Hepatocyte (in vitro differentiated cells): ENCODE measurements at regions not wholly inside any gene's neighbourhood (a gene's known extent, or its start where the extent isn't known, plus 50 kb on each side); places are given as distances from the start of the nearest gene placed in this dataset.

Source experiments
- DNase-seq: peaks from one replicate; pipeline ENCODE4 v3.0.0-alpha.2; 2016; ENCODE audit warnings: low spot score
- H2AFZ ChIP-seq: fragments of 200-600 bp; sonication (generic); 2 replicates; pipeline ENCODE4 v1.6.0; 2016; ENCODE audit warnings: antibody characterized with exemption, mild to moderate bottlenecking
- H3K27ac ChIP-seq: fragments of 200-600 bp; sonication (generic); 2 replicates; pipeline ENCODE4 v1.5.1; 2016; ENCODE audit warnings: mild to moderate bottlenecking
- H3K27me3 ChIP-seq: fragments of 200-600 bp; sonication (generic); 2 replicates; pipeline ENCODE4 v1.6.1; 2016
- H3K36me3 ChIP-seq: fragments of 200-600 bp; sonication (generic); replicated peaks from 2 replicates; pipeline ENCODE4 v1.5.1; 2016; ENCODE audit warnings: low read depth; ENCODE audit not compliant: insufficient read depth
- H3K4me1 ChIP-seq: fragments of 200-600 bp; sonication (generic); 2 replicates; pipeline ENCODE4 v1.5.1; 2016; ENCODE audit warnings: mild to moderate bottlenecking, moderate library complexity; ENCODE audit not compliant: insufficient read depth
- H3K4me2 ChIP-seq: fragments of 200-600 bp; sonication (generic); 2 replicates; pipeline ENCODE4 v1.6.0; 2016
- H3K4me3 ChIP-seq: fragments of 200-600 bp; sonication (generic); 2 replicates; pipeline ENCODE4 v1.5.1; 2016; ENCODE audit warnings: mild to moderate bottlenecking
- H3K79me2 ChIP-seq: fragments of 200-600 bp; sonication (generic); 2 replicates; pipeline ENCODE4 v1.6.0; 2017; ENCODE audit warnings: mild to moderate bottlenecking
- H3K9me2 ChIP-seq: fragments of 200-600 bp; sonication (generic); replicated peaks from 2 replicates; pipeline ENCODE4 v1.6.0; 2017; ENCODE audit warnings: mild to moderate bottlenecking; ENCODE audit not compliant: insufficient read depth
- H3K9me3 ChIP-seq: fragments of 200-600 bp; sonication (generic); 2 replicates; pipeline ENCODE4 v1.5.1; 2016; ENCODE audit warnings: low read depth, mild to moderate bottlenecking
- H4K20me1 ChIP-seq: fragments of 200-600 bp; sonication (generic); 2 replicates; pipeline ENCODE4 v1.6.0; 2016; ENCODE audit warnings: mild to moderate bottlenecking; ENCODE audit not compliant: insufficient read depth, poor library complexity, severe bottlenecking
- EZH2 ChIP-seq: fragments of 200-600 bp; sonication (generic); IDR thresholded peaks from 2 replicates; pipeline ENCODE4 v1.6.1; 2016; ENCODE audit warnings: antibody characterized with exemption, mild to moderate bottlenecking, borderline replicate concordance
- EZH2phosphoT487 ChIP-seq: fragments of 200-600 bp; sonication (generic); IDR thresholded peaks from one replicate; pipeline ENCODE4 v1.6.1; 2018; ENCODE audit warnings: antibody characterized with exemption, mild to moderate bottlenecking, low read depth, moderate library complexity; ENCODE audit not compliant: unreplicated experiment, severe bottlenecking
- WGBS: methylation state at CpG from one replicate; pipeline ENCODE4 v1.1.6; 2016; ENCODE audit warnings: low lambda C conversion rate; ENCODE audit errors: missing lambda C conversion rate; 5-methylcytosine and 5-hydroxymethylcytosine counted together
- TF ChIP-seq, protein P1 (sequence below): fragments of 200-600 bp; sonication (generic); IDR thresholded peaks from 2 replicates; pipeline ENCODE4 v1.5.1; 2016; ENCODE audit warnings: antibody characterized with exemption, mild to moderate bottlenecking; ENCODE audit not compliant: poor library complexity

DNA sequence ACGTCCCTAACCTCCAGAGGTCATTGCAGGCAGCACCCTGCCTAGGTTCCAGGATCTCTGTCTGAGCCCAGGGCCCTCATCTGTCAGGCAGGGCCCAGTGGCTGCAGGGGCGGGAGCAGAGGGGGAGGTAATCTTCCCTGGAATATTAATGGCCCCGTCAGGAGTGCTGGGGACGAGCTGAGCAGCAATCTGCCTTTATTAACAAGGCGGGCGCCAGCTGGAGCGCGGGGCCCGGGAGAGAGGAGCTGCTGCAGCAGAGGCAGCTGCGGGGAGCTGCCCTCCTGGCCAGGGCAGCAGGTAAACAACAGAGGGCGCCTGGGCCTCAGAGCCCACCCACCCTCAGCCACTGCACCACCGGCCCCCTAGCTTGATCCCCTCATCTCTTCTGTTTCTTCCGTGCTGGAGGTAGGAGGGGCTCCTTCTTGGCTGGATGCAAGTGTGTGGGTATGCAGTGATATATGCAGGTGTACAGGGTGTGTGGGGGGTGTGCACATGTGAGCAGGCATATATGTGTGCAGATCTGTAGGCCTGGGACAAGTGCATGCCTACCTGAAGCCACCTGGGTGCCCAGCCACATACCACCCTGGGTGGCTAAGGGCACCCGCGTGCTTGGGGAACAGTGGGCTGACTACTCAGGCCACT is 131.8 kb upstream of the MLN start:
- H3K27me3 ChIP-seq: no peaks in the 10 kb centered on the region
- H3K27ac ChIP-seq: no peak overlapping the region
- no peaks in the 10 kb centered on the region for H3K79me2 ChIP-seq
- H4K20me1 ChIP-seq: no peaks in the 10 kb centered on the region
- H3K9me3 ChIP-seq: no peaks in the 10 kb centered on the region
- H3K9me2 ChIP-seq: no peaks in the 10 kb centered on the region
- H2AFZ ChIP-seq: no peak overlapping the region
- H3K4me2 ChIP-seq: no peak overlapping the region
- H3K4me3 ChIP-seq: no peak overlapping the region
- DNase-seq: no peak
- WGBS: 53% methylated on average over 12 of the region's 15 CpGs
- no peaks in the 10 kb centered on the region for H3K36me3 ChIP-seq
- TF ChIP-seq, protein P1, sequence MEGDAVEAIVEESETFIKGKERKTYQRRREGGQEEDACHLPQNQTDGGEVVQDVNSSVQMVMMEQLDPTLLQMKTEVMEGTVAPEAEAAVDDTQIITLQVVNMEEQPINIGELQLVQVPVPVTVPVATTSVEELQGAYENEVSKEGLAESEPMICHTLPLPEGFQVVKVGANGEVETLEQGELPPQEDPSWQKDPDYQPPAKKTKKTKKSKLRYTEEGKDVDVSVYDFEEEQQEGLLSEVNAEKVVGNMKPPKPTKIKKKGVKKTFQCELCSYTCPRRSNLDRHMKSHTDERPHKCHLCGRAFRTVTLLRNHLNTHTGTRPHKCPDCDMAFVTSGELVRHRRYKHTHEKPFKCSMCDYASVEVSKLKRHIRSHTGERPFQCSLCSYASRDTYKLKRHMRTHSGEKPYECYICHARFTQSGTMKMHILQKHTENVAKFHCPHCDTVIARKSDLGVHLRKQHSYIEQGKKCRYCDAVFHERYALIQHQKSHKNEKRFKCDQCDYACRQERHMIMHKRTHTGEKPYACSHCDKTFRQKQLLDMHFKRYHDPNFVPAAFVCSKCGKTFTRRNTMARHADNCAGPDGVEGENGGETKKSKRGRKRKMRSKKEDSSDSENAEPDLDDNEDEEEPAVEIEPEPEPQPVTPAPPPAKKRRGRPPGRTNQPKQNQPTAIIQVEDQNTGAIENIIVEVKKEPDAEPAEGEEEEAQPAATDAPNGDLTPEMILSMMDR: no peak
- TF ChIP-seq EZH2: no peak
- no peak for TF ChIP-seq EZH2phosphoT487
- no peaks in the 10 kb centered on the region for H3K4me1 ChIP-seq

DNA sequence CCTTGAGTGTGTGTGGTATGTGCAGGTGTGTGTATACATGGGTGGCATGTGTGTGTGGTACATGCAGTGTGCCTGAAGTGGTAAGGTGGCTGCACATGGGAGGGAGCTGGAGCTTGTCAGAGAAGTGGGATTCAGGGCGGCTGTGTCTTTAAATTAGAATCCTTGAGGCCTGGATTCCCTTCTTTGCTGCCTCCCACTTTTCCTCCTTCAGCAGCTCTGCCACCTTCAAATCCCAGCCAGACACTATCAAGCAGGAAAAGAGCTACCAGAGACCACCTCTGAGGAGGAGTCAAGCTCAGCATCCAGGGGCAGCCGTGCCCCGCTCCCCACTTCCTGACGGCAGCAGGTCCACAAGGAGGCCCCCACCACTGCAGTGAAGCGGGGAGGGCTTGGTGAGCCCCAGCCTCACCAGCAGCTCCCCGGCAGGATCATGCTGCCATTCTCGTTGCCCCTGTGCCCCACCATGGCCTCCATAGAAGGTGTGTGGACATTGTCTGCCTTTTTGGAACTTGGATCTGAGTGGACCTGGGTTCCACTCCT is 131.0 kb upstream of the MLN start:
- no peak overlapping the region for H2AFZ ChIP-seq
- no peaks in the 10 kb centered on the region for H4K20me1 ChIP-seq
- H3K36me3 ChIP-seq: no peaks in the 10 kb centered on the region
- TF ChIP-seq EZH2 (no peak), EZH2phosphoT487 (no peak)
- TF ChIP-seq, protein P1: no peak
- H3K4me3 ChIP-seq: no peak overlapping the region
- DNase-seq: no peak
- no peak overlapping the region for H3K27ac ChIP-seq
- 86% methylated on average over 7 of the region's 7 CpGs for WGBS
- H3K4me1 ChIP-seq: no peaks in the 10 kb centered on the region
- H3K27me3 ChIP-seq: no peaks in the 10 kb centered on the region
- H3K9me2 ChIP-seq: no peaks in the 10 kb centered on the region
- H3K4me2 ChIP-seq: no peak overlapping the region
- no peaks in the 10 kb centered on the region for H3K9me3 ChIP-seq
- no peaks in the 10 kb centered on the region for H3K79me2 ChIP-seq

DNA sequence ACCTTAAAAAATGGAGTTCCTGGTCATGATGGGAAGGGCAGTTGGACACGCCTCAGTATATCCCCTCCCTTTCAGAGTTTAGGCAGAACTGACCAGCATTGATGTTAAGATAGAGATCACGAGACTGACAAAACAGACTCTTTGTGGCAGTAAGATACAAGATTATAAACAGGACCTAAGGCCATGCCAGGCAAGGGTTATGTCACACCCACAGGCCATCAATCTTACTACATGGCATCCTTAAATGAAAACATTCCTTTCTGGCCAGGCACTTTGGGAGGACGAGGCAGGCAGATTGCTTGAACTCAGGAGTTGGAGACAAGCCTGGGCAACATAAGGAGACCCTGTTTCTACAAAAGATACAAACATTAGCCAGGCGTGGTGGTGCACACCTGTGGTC is 129.3 kb upstream of the MLN start:
- Histone ChIP-seq H3K79me2 (no peaks in the 10 kb centered on the region), H4K20me1 (no peaks in the 10 kb centered on the region), H3K9me2 (no peaks in the 10 kb centered on the region), H3K9me3 (no peaks in the 10 kb centered on the region), H3K27ac (no peak overlapping the region), H3K4me2 (no peak overlapping the region), H3K4me1 (no peaks in the 10 kb centered on the region), H3K4me3 (no peak overlapping the region), H3K27me3 (no peaks in the 10 kb centered on the region), H2AFZ (no peak overlapping the region), H3K36me3 (no peaks in the 10 kb centered on the region)
- TF ChIP-seq EZH2phosphoT487: no peak
- no peak for DNase-seq
- 57% methylated on average over 4 of the region's 4 CpGs for WGBS

DNA sequence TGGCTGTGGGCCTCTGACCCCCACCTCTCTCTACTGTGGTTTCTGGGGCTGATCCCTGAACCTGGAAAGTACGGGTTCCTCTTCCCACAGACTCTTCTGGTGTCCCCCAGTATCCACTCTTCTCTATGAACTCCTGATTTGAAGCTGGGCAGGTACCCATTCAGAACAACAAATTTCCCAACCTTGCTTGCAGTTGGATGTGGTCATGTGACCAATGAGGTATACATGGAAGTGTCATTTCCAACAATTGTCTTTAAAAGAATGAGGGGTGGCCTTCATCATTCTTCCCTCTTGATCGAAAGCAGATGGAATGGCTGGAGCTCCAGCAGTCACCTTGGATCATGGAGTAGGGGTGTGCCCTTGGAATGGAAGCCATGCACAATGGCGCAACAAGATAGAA is 128.0 kb upstream of the MLN start:
- DNase-seq: no peak
- WGBS: 94% methylated on average over 3 of the region's 3 CpGs
- Histone ChIP-seq H3K27ac (no peak overlapping the region), H3K27me3 (no peaks in the 10 kb centered on the region), H3K9me2 (no peaks in the 10 kb centered on the region), H3K36me3 (no peaks in the 10 kb centered on the region), H3K9me3 (no peaks in the 10 kb centered on the region), H3K4me3 (no peak overlapping the region), H4K20me1 (no peaks in the 10 kb centered on the region), H3K4me1 (no peaks in the 10 kb centered on the region), H2AFZ (no peak overlapping the region), H3K4me2 (no peak overlapping the region), H3K79me2 (no peaks in the 10 kb centered on the region)
- TF ChIP-seq EZH2 (no peak), EZH2phosphoT487 (no peak)
- TF ChIP-seq, protein P1: no peak
